ENCODE measurements at regions not wholly inside any gene's neighbourhood (a gene's known extent, or its start where the extent isn't known, plus 50 kb on each side); places are given as distances from the start of the nearest gene placed in this dataset.

- peak; percentile 46 for TF ChIP-seq CTCF (IDR thresholded peaks at IDR 0.05; ENCODE audit: low read length, missing control alignments)
- no peak overlapping the region for H3K4me3 ChIP-seq (replicated peaks; ENCODE audit: low read depth, low read length)
- peak; percentile 67 for DNase-seq (ENCODE audit: low read depth)
Measured at GRCh38 chr2:188765522-188766470, 208.4 kb upstream of the COL3A1 start.

- H3K4me3 ChIP-seq (replicated peaks; ENCODE audit: low read depth, low read length): no peak overlapping the region
- DNase-seq (ENCODE audit: low read depth): no peak
- TF ChIP-seq CTCF (IDR thresholded peaks at IDR 0.05; ENCODE audit: low read length, missing control alignments): no peak
Measured at GRCh38 chr2:188766471-188766856, 207.7 kb upstream of the COL3A1 start.

DNA sequence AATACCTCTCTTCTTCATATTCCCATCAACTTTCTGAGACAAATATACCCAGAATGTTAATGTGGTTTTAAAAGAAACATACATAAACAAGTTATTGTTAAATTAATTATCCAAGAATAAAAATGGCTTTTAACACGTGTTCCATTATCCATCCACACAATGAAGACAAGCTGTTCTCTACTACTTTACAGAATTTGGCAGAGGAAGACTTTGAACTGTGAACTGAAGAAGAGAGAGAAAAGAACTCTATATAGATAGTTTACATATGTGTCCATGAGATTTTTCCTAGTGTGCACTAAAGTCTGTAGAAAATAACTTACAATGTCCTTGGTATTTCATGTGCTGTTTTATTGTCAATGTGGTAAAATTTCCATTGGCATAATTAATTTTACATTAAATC, 207.0 kb upstream of the COL3A1 start:
- H3K4me3 ChIP-seq (replicated peaks; ENCODE audit: low read depth, low read length): no peak overlapping the region
- no peak for TF ChIP-seq CTCF (IDR thresholded peaks at IDR 0.05; ENCODE audit: low read length, missing control alignments)
- DNase-seq (ENCODE audit: low read depth): no peak

DNA sequence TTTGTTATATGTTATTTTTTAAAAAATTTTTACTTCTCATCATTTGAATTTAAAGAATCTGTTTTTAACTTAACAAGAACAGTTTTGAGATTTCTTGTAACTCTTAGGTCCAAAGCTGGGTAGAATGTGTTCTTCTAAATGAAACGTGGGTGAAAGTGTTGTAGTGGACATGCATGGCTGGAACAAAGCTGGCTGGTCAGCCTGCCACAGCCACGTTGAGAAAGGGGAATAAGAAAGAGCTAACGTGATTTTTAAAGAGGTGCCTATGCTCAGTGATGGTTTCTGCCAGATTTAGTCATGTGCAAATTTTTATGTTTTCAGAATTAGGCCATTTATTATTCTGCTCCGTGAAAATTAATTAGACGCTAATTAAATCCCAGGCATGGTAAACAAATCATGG, 203.9 kb upstream of the COL3A1 start:
- no peak overlapping the region for H3K4me3 ChIP-seq (replicated peaks; ENCODE audit: low read depth, low read length)
- no peak for TF ChIP-seq CTCF (IDR thresholded peaks at IDR 0.05; ENCODE audit: low read length, missing control alignments)
- no peak for DNase-seq (ENCODE audit: low read depth)

GRCh38 chr2:188773075-188773474, 201.1 kb upstream of the COL3A1 start:
- no peak overlapping the region for H3K4me3 ChIP-seq (replicated peaks; ENCODE audit: low read depth, low read length)
- no peak for TF ChIP-seq CTCF (IDR thresholded peaks at IDR 0.05; ENCODE audit: low read length, missing control alignments)
- DNase-seq (ENCODE audit: low read depth): peak; percentile 78

DNA sequence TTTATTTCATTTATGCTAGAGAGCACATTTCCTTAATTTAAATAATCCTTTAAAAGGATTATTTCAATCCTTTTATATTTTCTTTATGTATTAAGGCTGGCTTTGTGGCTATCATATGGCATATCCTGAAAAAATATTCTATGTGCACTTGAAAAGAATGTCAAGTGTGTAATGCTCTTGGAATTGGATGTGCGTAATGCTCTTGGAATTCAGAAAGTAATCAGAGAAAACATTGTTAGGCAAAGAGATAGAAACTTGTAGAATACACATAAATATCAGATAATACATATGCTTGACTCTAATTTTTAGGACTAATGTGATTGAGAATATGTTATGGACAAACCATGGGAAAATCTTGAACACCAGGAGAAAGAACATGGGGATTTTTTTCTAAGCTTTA, 197.5 kb upstream of the COL3A1 start:
- TF ChIP-seq CTCF (IDR thresholded peaks at IDR 0.05; ENCODE audit: low read length, missing control alignments): no peak
- peak; percentile 81 for DNase-seq (ENCODE audit: low read depth)
- no peak overlapping the region for H3K4me3 ChIP-seq (replicated peaks; ENCODE audit: low read depth, low read length)
